ENCODE measurements at regions not wholly inside any gene's neighbourhood (a gene's known extent, or its start where the extent isn't known, plus 50 kb on each side); places are given as distances from the start of the nearest gene placed in this dataset.

- TF ChIP-seq CTCF (IDR thresholded peaks at IDR 0.05) (no peak), POLR2A (IDR thresholded peaks at IDR 0.05) (no peak)
Observed at GRCh38 chr4:145307763-145308430, 127.5 kb upstream of the OTUD4 start.

Measured in ovary (tissue), 3 donors.